ENCODE measurements at regions not wholly inside any gene's neighbourhood (a gene's known extent, or its start where the extent isn't known, plus 50 kb on each side); places are given as distances from the start of the nearest gene placed in this dataset.

GRCh38 chr11:133619397-133619796 lies 87.1 kb upstream of the OPCML start:
- TF ChIP-seq CTCF (IDR thresholded peaks at IDR 0.05), result no peak
- no peak for TF ChIP-seq POLR2A (IDR thresholded peaks at IDR 0.05)
